ENCODE measurements at regions not wholly inside any gene's neighbourhood (a gene's known extent, or its start where the extent isn't known, plus 50 kb on each side); places are given as distances from the start of the nearest gene placed in this dataset.
"Not testable (repeated sequence)": the region's sequence is repeated elsewhere in the genome, so short reads cannot be mapped to it uniquely, and the experiment has no call there.

- TF ChIP-seq CTCF (IDR thresholded peaks at IDR 0.05; ENCODE audit: low read depth, low read length): no peak
- DNase-seq (ENCODE audit: low read depth in 2 of 2): no peak
- no peak overlapping the region for H3K4me3 ChIP-seq (replicated peaks in 1 of 2; ENCODE audit: low read depth in 2 of 2, low read length in 2 of 2)
Measured at GRCh38 chr2:240191001-240191400, 50.5 kb upstream of the OTOS start.

GRCh38 chr2:240192661-240193060 lies 52.2 kb upstream of the OTOS start:
- no peak for DNase-seq (ENCODE audit: low read depth in 2 of 2)
- H3K4me3 ChIP-seq (replicated peaks in 1 of 2; ENCODE audit: low read depth in 2 of 2, low read length in 2 of 2): no peak overlapping the region
- TF ChIP-seq CTCF (IDR thresholded peaks at IDR 0.05; ENCODE audit: low read depth, low read length): no peak

DNA sequence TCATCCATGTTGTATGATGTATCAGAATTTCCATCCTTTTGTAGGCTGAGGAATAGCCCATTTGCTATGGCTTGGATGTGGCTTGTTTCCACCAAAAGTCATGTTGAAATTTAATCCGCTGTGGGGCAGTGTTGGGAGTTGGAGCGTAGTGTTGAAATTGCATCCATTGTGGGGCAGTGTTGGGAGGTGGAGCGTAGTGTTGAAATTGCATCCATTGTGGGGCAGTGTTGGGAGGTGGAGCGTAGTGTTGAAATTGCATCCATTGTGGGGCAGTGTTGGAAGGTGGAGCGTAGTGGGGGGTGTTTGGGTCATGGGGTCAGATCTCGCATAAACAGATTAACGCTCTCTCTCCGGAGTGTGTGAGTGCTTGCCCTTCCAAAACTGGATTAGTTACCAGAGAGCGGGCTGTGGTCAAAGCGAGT lies 53.9 kb upstream of the OTOS start:
- peak in 1 of 2 donors; percentile 36 for DNase-seq (ENCODE audit: low read depth in 2 of 2)
- not testable (repeated sequence) for H3K4me3 ChIP-seq (replicated peaks in 1 of 2; ENCODE audit: low read depth in 2 of 2, low read length in 2 of 2)

- no peak for TF ChIP-seq CTCF (IDR thresholded peaks at IDR 0.05; ENCODE audit: low read depth, low read length)
Measured at GRCh38 chr2:240195316-240195861, 54.9 kb upstream of the OTOS start.

DNA sequence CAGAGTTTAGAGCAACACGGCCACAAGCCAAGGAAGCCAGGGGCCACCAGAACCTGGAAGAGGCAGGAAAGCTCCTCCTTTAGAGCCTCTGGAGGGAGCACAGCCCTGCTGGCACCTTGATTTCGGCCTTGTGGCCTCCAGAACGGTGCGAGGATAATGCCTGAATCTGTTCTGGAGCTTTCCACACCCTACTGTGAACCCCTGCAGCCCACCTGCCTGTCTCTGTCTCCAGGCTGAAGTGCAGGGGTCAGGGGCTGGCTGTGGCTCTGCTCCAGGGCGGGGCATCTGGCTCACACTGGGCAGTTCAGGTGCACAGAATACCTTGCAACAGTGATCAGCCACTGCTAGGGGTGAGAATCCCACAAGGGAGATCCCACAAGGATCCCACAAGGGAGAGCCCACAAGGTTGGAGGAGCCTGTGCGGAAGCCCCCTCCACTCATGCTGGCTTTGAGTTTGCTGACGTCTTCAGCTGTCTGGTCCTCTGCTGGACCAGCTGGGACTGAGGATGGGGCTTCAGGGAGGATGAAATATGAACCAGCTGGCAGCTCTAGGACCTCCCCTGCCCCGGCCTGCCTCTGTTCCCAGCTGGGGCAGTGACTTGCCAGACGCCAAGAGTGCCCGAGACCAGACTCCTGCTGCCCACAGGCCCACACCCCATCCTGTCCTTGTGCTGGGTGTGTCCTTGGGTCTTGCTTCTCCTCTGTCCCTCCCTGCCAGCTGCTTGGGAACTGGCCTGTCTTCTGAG lies 56.4 kb upstream of the OTOS start:
- no peak for TF ChIP-seq CTCF (IDR thresholded peaks at IDR 0.05; ENCODE audit: low read depth, low read length)
- H3K4me3 ChIP-seq (replicated peaks in 1 of 2; ENCODE audit: low read depth in 2 of 2, low read length in 2 of 2): no peak overlapping the region
- no peak for DNase-seq (ENCODE audit: low read depth in 2 of 2)

More at GRCh38 chr2:240195316-240195861, 54.9 kb upstream of the OTOS start:
- H3K4me3 ChIP-seq (replicated peaks in 1 of 2; ENCODE audit: low read depth in 2 of 2, low read length in 2 of 2): no peak overlapping the region
- DNase-seq (ENCODE audit: low read depth in 2 of 2): no peak

- no peak for DNase-seq (ENCODE audit: low read depth in 2 of 2)
- H3K4me3 ChIP-seq (replicated peaks in 1 of 2; ENCODE audit: low read depth in 2 of 2, low read length in 2 of 2): no peak overlapping the region
- TF ChIP-seq CTCF (IDR thresholded peaks at IDR 0.05; ENCODE audit: low read depth, low read length): no peak
Measured at GRCh38 chr2:240197462-240198139, 57.1 kb upstream of the OTOS start.

- TF ChIP-seq CTCF (IDR thresholded peaks at IDR 0.05; ENCODE audit: low read depth, low read length): no peak
- no peak for DNase-seq (ENCODE audit: low read depth in 2 of 2)
- no peak overlapping the region for H3K4me3 ChIP-seq (replicated peaks in 1 of 2; ENCODE audit: low read depth in 2 of 2, low read length in 2 of 2)
Measured at GRCh38 chr2:240198226-240198625, 57.8 kb upstream of the OTOS start.
